ENCODE measurements at regions not wholly inside any gene's neighbourhood (a gene's known extent, or its start where the extent isn't known, plus 50 kb on each side); places are given as distances from the start of the nearest gene placed in this dataset.

GRCh38 chr11:34566736-34567135 lies 53.1 kb upstream of the ELF5 start:
- DNase-seq (ENCODE audit: low spot score) = no peak
- no peak for TF ChIP-seq JUNB (IDR thresholded peaks at IDR 0.05; ENCODE audit: unreplicated experiment)
- TF ChIP-seq ETS1 (IDR thresholded peaks at IDR 0.05) = no peak
- TF ChIP-seq, protein P1, sequence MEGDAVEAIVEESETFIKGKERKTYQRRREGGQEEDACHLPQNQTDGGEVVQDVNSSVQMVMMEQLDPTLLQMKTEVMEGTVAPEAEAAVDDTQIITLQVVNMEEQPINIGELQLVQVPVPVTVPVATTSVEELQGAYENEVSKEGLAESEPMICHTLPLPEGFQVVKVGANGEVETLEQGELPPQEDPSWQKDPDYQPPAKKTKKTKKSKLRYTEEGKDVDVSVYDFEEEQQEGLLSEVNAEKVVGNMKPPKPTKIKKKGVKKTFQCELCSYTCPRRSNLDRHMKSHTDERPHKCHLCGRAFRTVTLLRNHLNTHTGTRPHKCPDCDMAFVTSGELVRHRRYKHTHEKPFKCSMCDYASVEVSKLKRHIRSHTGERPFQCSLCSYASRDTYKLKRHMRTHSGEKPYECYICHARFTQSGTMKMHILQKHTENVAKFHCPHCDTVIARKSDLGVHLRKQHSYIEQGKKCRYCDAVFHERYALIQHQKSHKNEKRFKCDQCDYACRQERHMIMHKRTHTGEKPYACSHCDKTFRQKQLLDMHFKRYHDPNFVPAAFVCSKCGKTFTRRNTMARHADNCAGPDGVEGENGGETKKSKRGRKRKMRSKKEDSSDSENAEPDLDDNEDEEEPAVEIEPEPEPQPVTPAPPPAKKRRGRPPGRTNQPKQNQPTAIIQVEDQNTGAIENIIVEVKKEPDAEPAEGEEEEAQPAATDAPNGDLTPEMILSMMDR (conservative IDR thresholded peaks at IDR 0.05; ENCODE audit: low read depth in 2 of 2) = no peak
- TF ChIP-seq EZH2phosphoT487 (IDR thresholded peaks at IDR 0.05; ENCODE audit: unreplicated experiment) = no peak
- TF ChIP-seq STAT1 (IDR thresholded peaks at IDR 0.05; ENCODE audit: unreplicated experiment) = no peak
- TF ChIP-seq ZNF331 (CRISPR knock-in tag; IDR thresholded peaks at IDR 0.05; ENCODE audit: low read depth) = no peak
- no peak for TF ChIP-seq EZH2 (IDR thresholded peaks at IDR 0.05; ENCODE audit: low read depth, unreplicated experiment)
- TF ChIP-seq, protein P2, sequence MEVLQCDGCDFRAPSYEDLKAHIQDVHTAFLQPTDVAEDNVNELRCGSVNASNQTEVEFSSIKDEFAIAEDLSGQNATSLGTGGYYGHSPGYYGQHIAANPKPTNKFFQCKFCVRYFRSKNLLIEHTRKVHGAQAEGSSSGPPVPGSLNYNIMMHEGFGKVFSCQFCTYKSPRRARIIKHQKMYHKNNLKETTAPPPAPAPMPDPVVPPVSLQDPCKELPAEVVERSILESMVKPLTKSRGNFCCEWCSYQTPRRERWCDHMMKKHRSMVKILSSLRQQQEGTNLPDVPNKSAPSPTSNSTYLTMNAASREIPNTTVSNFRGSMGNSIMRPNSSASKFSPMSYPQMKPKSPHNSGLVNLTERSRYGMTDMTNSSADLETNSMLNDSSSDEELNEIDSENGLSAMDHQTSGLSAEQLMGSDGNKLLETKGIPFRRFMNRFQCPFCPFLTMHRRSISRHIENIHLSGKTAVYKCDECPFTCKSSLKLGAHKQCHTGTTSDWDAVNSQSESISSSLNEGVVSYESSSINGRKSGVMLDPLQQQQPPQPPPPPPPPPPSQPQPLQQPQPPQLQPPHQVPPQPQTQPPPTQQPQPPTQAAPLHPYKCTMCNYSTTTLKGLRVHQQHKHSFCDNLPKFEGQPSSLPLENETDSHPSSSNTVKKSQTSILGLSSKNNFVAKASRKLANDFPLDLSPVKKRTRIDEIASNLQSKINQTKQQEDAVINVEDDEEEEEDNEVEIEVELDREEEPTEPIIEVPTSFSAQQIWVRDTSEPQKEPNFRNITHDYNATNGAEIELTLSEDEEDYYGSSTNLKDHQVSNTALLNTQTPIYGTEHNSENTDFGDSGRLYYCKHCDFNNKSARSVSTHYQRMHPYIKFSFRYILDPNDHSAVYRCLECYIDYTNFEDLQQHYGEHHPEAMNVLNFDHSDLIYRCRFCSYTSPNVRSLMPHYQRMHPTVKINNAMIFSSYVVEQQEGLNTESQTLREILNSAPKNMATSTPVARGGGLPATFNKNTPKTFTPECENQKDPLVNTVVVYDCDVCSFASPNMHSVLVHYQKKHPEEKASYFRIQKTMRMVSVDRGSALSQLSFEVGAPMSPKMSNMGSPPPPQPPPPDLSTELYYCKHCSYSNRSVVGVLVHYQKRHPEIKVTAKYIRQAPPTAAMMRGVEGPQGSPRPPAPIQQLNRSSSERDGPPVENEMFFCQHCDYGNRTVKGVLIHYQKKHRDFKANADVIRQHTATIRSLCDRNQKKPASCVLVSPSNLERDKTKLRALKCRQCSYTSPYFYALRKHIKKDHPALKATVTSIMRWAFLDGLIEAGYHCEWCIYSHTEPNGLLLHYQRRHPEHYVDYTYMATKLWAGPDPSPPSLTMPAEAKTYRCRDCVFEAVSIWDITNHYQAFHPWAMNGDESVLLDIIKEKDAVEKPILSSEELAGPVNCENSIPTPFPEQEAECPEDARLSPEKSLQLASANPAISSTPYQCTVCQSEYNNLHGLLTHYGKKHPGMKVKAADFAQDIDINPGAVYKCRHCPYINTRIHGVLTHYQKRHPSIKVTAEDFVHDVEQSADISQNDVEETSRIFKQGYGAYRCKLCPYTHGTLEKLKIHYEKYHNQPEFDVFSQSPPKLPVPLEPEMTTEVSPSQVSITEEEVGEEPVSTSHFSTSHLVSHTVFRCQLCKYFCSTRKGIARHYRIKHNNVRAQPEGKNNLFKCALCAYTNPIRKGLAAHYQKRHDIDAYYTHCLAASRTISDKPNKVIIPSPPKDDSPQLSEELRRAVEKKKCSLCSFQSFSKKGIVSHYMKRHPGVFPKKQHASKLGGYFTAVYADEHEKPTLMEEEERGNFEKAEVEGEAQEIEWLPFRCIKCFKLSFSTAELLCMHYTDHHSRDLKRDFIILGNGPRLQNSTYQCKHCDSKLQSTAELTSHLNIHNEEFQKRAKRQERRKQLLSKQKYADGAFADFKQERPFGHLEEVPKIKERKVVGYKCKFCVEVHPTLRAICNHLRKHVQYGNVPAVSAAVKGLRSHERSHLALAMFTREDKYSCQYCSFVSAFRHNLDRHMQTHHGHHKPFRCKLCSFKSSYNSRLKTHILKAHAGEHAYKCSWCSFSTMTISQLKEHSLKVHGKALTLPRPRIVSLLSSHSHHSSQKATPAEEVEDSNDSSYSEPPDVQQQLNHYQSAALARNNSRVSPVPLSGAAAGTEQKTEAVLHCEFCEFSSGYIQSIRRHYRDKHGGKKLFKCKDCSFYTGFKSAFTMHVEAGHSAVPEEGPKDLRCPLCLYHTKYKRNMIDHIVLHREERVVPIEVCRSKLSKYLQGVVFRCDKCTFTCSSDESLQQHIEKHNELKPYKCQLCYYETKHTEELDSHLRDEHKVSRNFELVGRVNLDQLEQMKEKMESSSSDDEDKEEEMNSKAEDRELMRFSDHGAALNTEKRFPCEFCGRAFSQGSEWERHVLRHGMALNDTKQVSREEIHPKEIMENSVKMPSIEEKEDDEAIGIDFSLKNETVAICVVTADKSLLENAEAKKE (CRISPR knock-in tag; IDR thresholded peaks at IDR 0.05) = no peak
- no peak for TF ChIP-seq POLR2AphosphoS5 (IDR thresholded peaks at IDR 0.05; ENCODE audit: low read depth)
- TF ChIP-seq ZNF114 (CRISPR knock-in tag; IDR thresholded peaks at IDR 0.05) = no peak
- TF ChIP-seq NANOG (IDR thresholded peaks at IDR 0.05; ENCODE audit: borderline replicate concordance) = no peak
- TF ChIP-seq REST (IDR thresholded peaks at IDR 0.05; ENCODE audit: unreplicated experiment) = no peak
- no peak for TF ChIP-seq CREB1 (CRISPR knock-in tag; IDR thresholded peaks at IDR 0.05; ENCODE audit: low read depth)
- Mint-ChIP-seq H3K27ac (no peak overlapping the region), H3K36me3 (ENCODE audit: low read depth) (no peaks in the 10 kb centered on the region), H3K27me3 (ENCODE audit: insufficient read depth, low read depth, poor library complexity) (peaks cover 4% of the 10 kb centered on the region), H3K9me3 (no peaks in the 10 kb centered on the region), H3K4me1 (peaks cover 10% of the 10 kb centered on the region), H3K4me3 (no peak overlapping the region)
- Histone ChIP-seq H3K4me1 (ENCODE audit: insufficient read depth) (peaks cover 11% of the 10 kb centered on the region; the same call in 1 of the 2 replicates), H2AFZ (no peak overlapping the region), H3K9me2 (ENCODE audit: insufficient read depth) (no peaks in the 10 kb centered on the region), H3K4me3 (no peak overlapping the region), H3K27me3 (ENCODE audit: insufficient read depth) (no peaks in the 10 kb centered on the region), H3K27ac (ENCODE audit: low read depth) (no peak overlapping the region), H3K36me3 (ENCODE audit: insufficient read depth) (no peaks in the 10 kb centered on the region), H3K4me2 (no peak overlapping the region), H3F3A (replicated peaks; ENCODE audit: low read depth) (no peaks in the 10 kb centered on the region), H3K79me2 (replicated peaks; ENCODE audit: insufficient read depth) (no peaks in the 10 kb centered on the region), H4K20me1 (replicated peaks; ENCODE audit: insufficient read depth) (no peaks in the 10 kb centered on the region)
- no peak for ATAC-seq

All from GM23338 (cell line).